GM12892 (cell line): ENCODE measurements at regions not wholly inside any gene's neighbourhood (a gene's known extent, or its start where the extent isn't known, plus 50 kb on each side); places are given as distances from the start of the nearest gene placed in this dataset.

Experiments used
- POLR2A ChIP-seq: IDR thresholded peaks from 2 replicates; pipeline ENCODE4 v1.6.1; 2011; ENCODE audit warnings: low read depth, low read length, control low read depth
- POLR2AphosphoS5 ChIP-seq: IDR thresholded peaks from 2 replicates; pipeline ENCODE4 v1.6.1; 2011; ENCODE audit warnings: low read depth, low read length, control low read depth

GRCh38 chr1:232319072-232319471 is 310.9 kb downstream of the SIPA1L2 start:
- no peak for TF ChIP-seq POLR2A
- no peak for TF ChIP-seq POLR2AphosphoS5
